Osteocyte (in vitro differentiated cells): ENCODE measurements at regions not wholly inside any gene's neighbourhood (a gene's known extent, or its start where the extent isn't known, plus 50 kb on each side); places are given as distances from the start of the nearest gene placed in this dataset.

Experiments used
- DNase-seq: peaks from one replicate; pipeline ENCODE4 v3.0.0; 2021; ENCODE audit warnings: mixed read lengths; ENCODE audit not compliant: unreplicated experiment; ENCODE audit errors: extremely low spot score
- H3K27ac Mint-ChIP-seq: one replicate; pipeline ENCODE4 v1.8.0; 2021; ENCODE audit warnings: mild to moderate bottlenecking, mixed read lengths; ENCODE audit not compliant: unreplicated experiment
- H3K27me3 Mint-ChIP-seq: one replicate; pipeline ENCODE4 v1.8.0; 2021; ENCODE audit warnings: mixed read lengths; ENCODE audit not compliant: unreplicated experiment
- H3K36me3 Mint-ChIP-seq: one replicate; pipeline ENCODE4 v1.8.0; 2021; ENCODE audit warnings: mixed read lengths; ENCODE audit not compliant: unreplicated experiment
- H3K4me1 Mint-ChIP-seq: one replicate; pipeline ENCODE4 v1.8.0; 2021; ENCODE audit warnings: mixed read lengths; ENCODE audit not compliant: unreplicated experiment
- H3K4me3 Mint-ChIP-seq: one replicate; pipeline ENCODE4 v1.8.0; 2021; ENCODE audit warnings: mild to moderate bottlenecking, moderate library complexity, mixed read lengths; ENCODE audit not compliant: unreplicated experiment
- H3K9me3 Mint-ChIP-seq: one replicate; pipeline ENCODE4 v1.8.0; 2021; ENCODE audit warnings: mixed read lengths; ENCODE audit not compliant: unreplicated experiment
- CTCF ChIP-seq: fragments of 200-600 bp; sonication (generic); IDR thresholded peaks from 2 replicates; pipeline ENCODE4 v1.5.0; 2021; ENCODE audit warnings: antibody characterized with exemption, mild to moderate bottlenecking, moderate library complexity

DNA sequence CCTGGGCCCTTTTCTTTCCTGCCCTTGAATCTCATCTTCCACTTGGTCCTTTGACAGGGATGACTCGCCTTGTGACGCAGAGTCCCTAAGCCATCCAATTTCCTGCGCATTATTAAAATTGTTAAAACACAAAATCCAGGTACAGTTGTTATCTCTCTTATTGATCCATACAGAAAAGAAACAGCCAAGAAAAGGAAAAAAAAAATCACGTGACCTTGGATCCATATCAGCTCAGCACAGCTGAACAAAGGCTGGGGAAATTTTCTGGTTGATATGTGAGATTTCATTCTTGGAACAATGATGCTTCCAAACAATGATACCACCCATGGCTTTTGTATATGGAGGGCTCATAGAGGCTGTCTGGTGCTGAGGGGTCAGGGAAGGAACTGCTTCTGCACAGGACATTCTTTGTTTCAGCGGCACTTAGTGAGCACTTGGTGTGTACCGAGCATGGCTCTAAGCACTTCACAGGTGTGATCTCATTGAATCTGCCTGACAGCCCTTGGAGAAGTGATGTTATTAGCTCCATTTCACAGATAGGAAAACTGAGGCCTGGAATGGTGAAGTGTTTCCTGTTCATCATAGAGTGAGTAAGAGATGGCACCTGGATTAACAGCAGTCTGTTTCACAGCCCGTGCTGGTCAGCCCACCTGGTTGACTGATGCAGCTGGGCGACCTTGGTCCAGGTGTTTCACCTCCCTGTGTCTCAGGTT, 155.0 kb upstream of the SULF2 start:
- Mint-ChIP-seq H3K4me3 (no peak overlapping the region), H3K4me1 (no peaks in the 10 kb centered on the region), H3K27ac (no peak overlapping the region), H3K9me3 (no peaks in the 10 kb centered on the region), H3K36me3 (no peaks in the 10 kb centered on the region), H3K27me3 (peaks cover 60% of the 10 kb centered on the region)
- DNase-seq, result no peak
- TF ChIP-seq CTCF, result no peak

- no peak for TF ChIP-seq CTCF
- Mint-ChIP-seq H3K27me3 (peaks cover 72% of the 10 kb centered on the region), H3K4me3 (no peak overlapping the region), H3K27ac (no peak overlapping the region), H3K36me3 (no peaks in the 10 kb centered on the region), H3K9me3 (no peaks in the 10 kb centered on the region), H3K4me1 (no peaks in the 10 kb centered on the region)
- DNase-seq, result no peak
These were observed 151.3 kb upstream of the SULF2 start for GRCh38 chr20:47936612-47937011.

DNA sequence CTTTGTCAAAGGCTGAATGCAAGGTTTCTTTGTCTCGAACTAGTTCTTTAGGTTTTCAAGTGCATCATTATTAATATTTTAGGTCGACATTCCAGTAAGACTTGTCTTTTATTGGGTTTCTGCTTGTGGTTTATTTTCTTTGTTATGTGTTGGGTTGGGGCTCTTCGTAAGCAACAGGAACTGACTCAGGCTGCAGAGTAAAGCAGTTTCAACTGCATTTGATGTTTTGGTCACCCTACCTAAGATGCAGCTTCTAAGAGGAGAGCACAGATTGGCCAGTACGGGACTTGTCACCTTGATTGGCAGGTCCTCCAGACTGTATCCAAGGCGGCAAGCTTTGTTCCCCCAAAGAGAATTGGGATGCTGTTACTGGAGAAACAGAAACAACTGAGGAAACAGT, 149.5 kb upstream of the SULF2 start:
- DNase-seq, result no peak
- Mint-ChIP-seq H3K4me3 (no peak overlapping the region), H3K36me3 (no peaks in the 10 kb centered on the region), H3K9me3 (no peaks in the 10 kb centered on the region), H3K27me3 (peaks cover 65% of the 10 kb centered on the region), H3K4me1 (peaks cover under 1% of the 10 kb centered on the region), H3K27ac (no peak overlapping the region)
- no peak for TF ChIP-seq CTCF

DNA sequence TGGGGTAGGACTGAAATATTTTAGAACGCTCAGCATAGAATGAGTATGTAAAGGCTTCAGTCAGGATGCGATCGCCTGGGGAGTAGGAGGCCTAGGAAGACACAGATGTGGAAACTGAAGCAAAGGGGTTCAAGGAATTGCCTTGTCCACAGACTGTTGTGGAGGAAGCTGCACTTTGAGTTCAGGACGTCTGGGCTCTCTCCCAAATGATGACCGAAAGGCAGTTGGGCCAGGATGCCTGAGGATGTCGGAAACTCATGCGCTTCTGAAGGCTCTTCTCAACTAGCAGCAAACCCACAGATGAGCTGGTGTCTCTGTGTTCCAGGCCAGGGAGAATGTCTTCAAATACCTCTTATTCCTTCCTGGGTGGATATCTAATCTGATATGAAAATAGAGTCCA, 146.2 kb upstream of the SULF2 start:
- H3K4me3 Mint-ChIP-seq, result no peak overlapping the region
- H3K27ac Mint-ChIP-seq, result no peak overlapping the region
- DNase-seq, result no peak
- TF ChIP-seq CTCF, result no peak
- no peaks in the 10 kb centered on the region for H3K9me3 Mint-ChIP-seq
- H3K4me1 Mint-ChIP-seq, result peaks cover 3% of the 10 kb centered on the region
- peaks cover 41% of the 10 kb centered on the region for H3K27me3 Mint-ChIP-seq
- no peaks in the 10 kb centered on the region for H3K36me3 Mint-ChIP-seq

GRCh38 chr20:47931002-47931401, 145.7 kb upstream of the SULF2 start:
- Mint-ChIP-seq H3K36me3 (no peaks in the 10 kb centered on the region), H3K27me3 (peaks cover 37% of the 10 kb centered on the region), H3K4me3 (no peak overlapping the region), H3K9me3 (no peaks in the 10 kb centered on the region), H3K4me1 (peaks cover 3% of the 10 kb centered on the region), H3K27ac (no peak overlapping the region)
- TF ChIP-seq CTCF, result no peak
- DNase-seq, result no peak
